ENCODE measurements at regions not wholly inside any gene's neighbourhood (a gene's known extent, or its start where the extent isn't known, plus 50 kb on each side); places are given as distances from the start of the nearest gene placed in this dataset.

DNA sequence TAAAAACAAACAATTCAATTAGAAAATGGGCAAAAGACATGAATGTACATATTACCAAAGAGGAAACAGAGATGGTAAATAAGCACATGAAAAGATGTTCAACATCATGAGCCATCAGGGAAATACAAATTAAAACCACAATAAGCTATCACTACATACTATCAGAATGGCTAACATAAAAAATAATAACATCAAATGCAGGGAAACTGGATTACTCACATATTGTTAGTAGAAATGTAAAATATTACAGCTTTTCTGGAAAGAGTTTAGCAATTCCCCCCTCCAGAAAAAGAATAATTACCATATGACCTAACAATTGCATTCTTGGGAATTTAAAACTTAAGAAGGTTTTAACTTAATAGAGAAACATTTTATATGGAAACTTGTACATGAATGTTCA is 232.9 kb upstream of the MTPN start:
- no peaks in the 10 kb centered on the region for H3K4me1 ChIP-seq (ENCODE audit: control insufficient read depth in 2 of 2, insufficient read depth in 2 of 2, low read length in 2 of 2)
- H3K36me3 ChIP-seq (replicated peaks in 1 of 2; ENCODE audit: control extremely low read depth in 1 of 2, control insufficient read depth in 1 of 2, extremely low read depth in 1 of 2, insufficient read depth in 2 of 2, low read length in 1 of 2) = no peaks in the 10 kb centered on the region
- no peak overlapping the region for H3K4me3 ChIP-seq (ENCODE audit: control extremely low read depth in 1 of 5, extremely low read depth in 1 of 5, insufficient read depth in 1 of 5, low read depth in 2 of 5, low read length in 4 of 5)
- no peaks in the 10 kb centered on the region for H4K20me1 ChIP-seq (ENCODE audit: control insufficient read depth, insufficient read depth, low read length, poor library complexity, severe bottlenecking)
- Mint-ChIP-seq H3K27ac (no peak overlapping the region), H3K4me3 (no peak overlapping the region), H3K27me3 (no peaks in the 10 kb centered on the region), H3K9me3 (ENCODE audit: insufficient read depth) (no peaks in the 10 kb centered on the region), H3K4me1 (no peaks in the 10 kb centered on the region)
- H3K27me3 ChIP-seq (replicated peaks in 1 of 4; ENCODE audit: control extremely low read depth in 1 of 4, control insufficient read depth in 3 of 4, insufficient read depth in 4 of 4, low read length in 3 of 4) = no peaks in the 10 kb centered on the region
- TF ChIP-seq EZH2 (IDR thresholded peaks at IDR 0.05; ENCODE audit: borderline replicate concordance, insufficient read depth, low read depth, low read length, poor library complexity, severe bottlenecking) (no peak), CTCF (IDR thresholded peaks at IDR 0.05) (no peak)
- ATAC-seq (ENCODE audit: low read depth) (no peak), DNase-seq (no peak)
- no peak overlapping the region for H3K27ac ChIP-seq (ENCODE audit: low read length in 2 of 2)
- ChIA-PET CTCF (no interaction called here), POLR2A (no interaction called here)
- no peak overlapping the region for H3K9ac ChIP-seq (ENCODE audit: low read length)
- no peaks in the 10 kb centered on the region for H3K79me2 ChIP-seq (ENCODE audit: control insufficient read depth, insufficient read depth, low read length)
- intact Hi-C loops (cut with micrococcal nuclease) = no loop called here
- H3K9me3 ChIP-seq (ENCODE audit: control extremely low read depth in 1 of 3, control insufficient read depth in 2 of 3, insufficient read depth in 1 of 3, low read length in 2 of 3) = peaks cover 0 to 3% (median 0%) of the 10 kb centered on the region in 3 donors
- no peak overlapping the region for H3K4me2 ChIP-seq (replicated peaks; ENCODE audit: low read depth, low read length, poor library complexity, severe bottlenecking)
- H2AFZ ChIP-seq (ENCODE audit: insufficient read depth, low read depth, low read length, poor library complexity, severe bottlenecking) = no peak overlapping the region

GRCh38 chr7:136205956-136206355 is 228.8 kb upstream of the MTPN start:
- DNase-seq = no peak
- POLR2A ChIA-PET = no interaction called here

More at GRCh38 chr7:136205956-136206355, 228.8 kb upstream of the MTPN start:
- no peaks in the 10 kb centered on the region for H4K20me1 ChIP-seq (ENCODE audit: control insufficient read depth, insufficient read depth, low read length, poor library complexity, severe bottlenecking)
- H3K36me3 ChIP-seq (replicated peaks in 1 of 2; ENCODE audit: control extremely low read depth in 1 of 2, control insufficient read depth in 1 of 2, extremely low read depth in 1 of 2, insufficient read depth in 2 of 2, low read length in 1 of 2) = no peaks in the 10 kb centered on the region
- CTCF ChIA-PET = no interaction called here
- H3K4me2 ChIP-seq (replicated peaks; ENCODE audit: low read depth, low read length, poor library complexity, severe bottlenecking) = no peak overlapping the region
- H3K4me1 ChIP-seq (ENCODE audit: control insufficient read depth in 2 of 2, insufficient read depth in 2 of 2, low read length in 2 of 2) = no peaks in the 10 kb centered on the region
- intact Hi-C loops (cut with micrococcal nuclease) = no loop called here
- no peak overlapping the region for H2AFZ ChIP-seq (ENCODE audit: insufficient read depth, low read depth, low read length, poor library complexity, severe bottlenecking)
- no peak overlapping the region for H3K9ac ChIP-seq (ENCODE audit: low read length)
- no peak overlapping the region for H3K4me3 Mint-ChIP-seq
- no peak overlapping the region for H3K27ac ChIP-seq (ENCODE audit: low read length in 2 of 2)
- H3K79me2 ChIP-seq (ENCODE audit: control insufficient read depth, insufficient read depth, low read length) = no peaks in the 10 kb centered on the region
- no peaks in the 10 kb centered on the region for H3K27me3 Mint-ChIP-seq
- WGBS (ENCODE audit: insufficient coverage) = no CpG with 5 or more reads among the region's 1 CpG
- H3K27ac Mint-ChIP-seq = no peak overlapping the region
- ATAC-seq (ENCODE audit: low read depth) = no peak
- no peaks in the 10 kb centered on the region for H3K9me3 Mint-ChIP-seq (ENCODE audit: insufficient read depth)
- H3K4me1 Mint-ChIP-seq = no peaks in the 10 kb centered on the region
- TF ChIP-seq EZH2 (IDR thresholded peaks at IDR 0.05; ENCODE audit: borderline replicate concordance, insufficient read depth, low read depth, low read length, poor library complexity, severe bottlenecking) (no peak), CTCF (IDR thresholded peaks at IDR 0.05) (no peak)
- no peaks in the 10 kb centered on the region for H3K9me3 ChIP-seq (ENCODE audit: control extremely low read depth in 1 of 3, control insufficient read depth in 2 of 3, insufficient read depth in 1 of 3, low read length in 2 of 3)
- no peak overlapping the region for H3K4me3 ChIP-seq (ENCODE audit: control extremely low read depth in 1 of 5, extremely low read depth in 1 of 5, insufficient read depth in 1 of 5, low read depth in 2 of 5, low read length in 4 of 5)
- no peaks in the 10 kb centered on the region for H3K27me3 ChIP-seq (replicated peaks in 1 of 4; ENCODE audit: control extremely low read depth in 1 of 4, control insufficient read depth in 3 of 4, insufficient read depth in 4 of 4, low read length in 3 of 4)

All from B cell (primary cell).